ENCODE measurements at regions not wholly inside any gene's neighbourhood (a gene's known extent, or its start where the extent isn't known, plus 50 kb on each side); places are given as distances from the start of the nearest gene placed in this dataset.

- H3K36me3 ChIP-seq (ENCODE audit: insufficient read depth, low read length): no peaks in the 10 kb centered on the region
- no peak overlapping the region for H3K4me3 ChIP-seq (ENCODE audit: low read length)
- H3K27ac ChIP-seq (ENCODE audit: low read length): no peak overlapping the region
- no peaks in the 10 kb centered on the region for H3K27me3 ChIP-seq (ENCODE audit: insufficient read depth, low read depth, low read length)
- TF ChIP-seq MXI1 (conservative IDR thresholded peaks at IDR 0.05; ENCODE audit: poor library complexity, severe bottlenecking) (no peak), RAD21 (conservative IDR thresholded peaks at IDR 0.05) (no peak), SMC3 (conservative IDR thresholded peaks at IDR 0.05; ENCODE audit: poor library complexity) (no peak), EP300 (conservative IDR thresholded peaks at IDR 0.05; ENCODE audit: poor library complexity, severe bottlenecking) (no peak), EZH2 (IDR thresholded peaks at IDR 0.05; ENCODE audit: borderline replicate concordance, insufficient read depth, low read length, poor library complexity, severe bottlenecking) (no peak), CTCF (IDR thresholded peaks at IDR 0.05; ENCODE audit: poor library complexity, severe bottlenecking) (no peak), POLR2AphosphoS5 (IDR thresholded peaks at IDR 0.05) (no peak), REST (IDR thresholded peaks at IDR 0.05; ENCODE audit: borderline replicate concordance) (no peak), TAF1 (IDR thresholded peaks at IDR 0.05; ENCODE audit: low read depth) (no peak)
- H3K4me2 ChIP-seq (ENCODE audit: low read length): no peak overlapping the region
- no peak overlapping the region for H2AFZ ChIP-seq (ENCODE audit: low read depth, low read length)
- H3K9ac ChIP-seq (ENCODE audit: low read length): no peak overlapping the region
- no peaks in the 10 kb centered on the region for H3K79me2 ChIP-seq (replicated peaks; ENCODE audit: insufficient read depth, low read length)
- no peaks in the 10 kb centered on the region for H3F3A ChIP-seq (ENCODE audit: insufficient read depth, low read length, poor library complexity, severe bottlenecking)
- no peaks in the 10 kb centered on the region for H4K20me1 ChIP-seq (ENCODE audit: insufficient read depth)
- no peaks in the 10 kb centered on the region for H3K9me3 ChIP-seq (ENCODE audit: low read length)
- no peaks in the 10 kb centered on the region for H3K9me2 ChIP-seq (ENCODE audit: insufficient read depth, low read length)
Observed at GRCh38 chr4:110372485-110372884, 103.5 kb upstream of the ENPEP start.

GRCh38 chr4:110371016-110371770, 104.8 kb upstream of the ENPEP start:
- TF ChIP-seq EP300 (conservative IDR thresholded peaks at IDR 0.05; ENCODE audit: poor library complexity, severe bottlenecking) (no peak), TAF1 (IDR thresholded peaks at IDR 0.05; ENCODE audit: low read depth) (no peak)
- Histone ChIP-seq H3K36me3 (ENCODE audit: insufficient read depth, low read length) (no peaks in the 10 kb centered on the region), H3K9me2 (ENCODE audit: insufficient read depth, low read length) (no peaks in the 10 kb centered on the region), H3K79me2 (replicated peaks; ENCODE audit: insufficient read depth, low read length) (no peaks in the 10 kb centered on the region), H4K20me1 (ENCODE audit: insufficient read depth) (no peaks in the 10 kb centered on the region), H3K9ac (ENCODE audit: low read length) (no peak overlapping the region), H3K4me2 (ENCODE audit: low read length) (no peak overlapping the region), H2AFZ (ENCODE audit: low read depth, low read length) (no peak overlapping the region), H3K9me3 (ENCODE audit: low read length) (no peaks in the 10 kb centered on the region), H3K27me3 (ENCODE audit: insufficient read depth, low read depth, low read length) (no peaks in the 10 kb centered on the region), H3K4me3 (ENCODE audit: low read length) (no peak overlapping the region), H3F3A (ENCODE audit: insufficient read depth, low read length, poor library complexity, severe bottlenecking) (no peaks in the 10 kb centered on the region), H3K27ac (ENCODE audit: low read length) (no peak overlapping the region)

Measured in neural cell (in vitro differentiated cells).